ENCODE measurements at regions not wholly inside any gene's neighbourhood (a gene's known extent, or its start where the extent isn't known, plus 50 kb on each side); places are given as distances from the start of the nearest gene placed in this dataset.
"Not testable (repeated sequence)": the region's sequence is repeated elsewhere in the genome, so short reads cannot be mapped to it uniquely, and the experiment has no call there.

- ATAC-seq, result no peak
- no peaks in the 10 kb centered on the region for H3K9me3 Mint-ChIP-seq
Observed at GRCh38 chr2:190005513-190005912, 57.0 kb downstream of the MSTN start.

GRCh38 chr2:189999661-190000060, 62.9 kb downstream of the MSTN start:
- no peak for DNase-seq
- peaks cover 9% of the 10 kb centered on the region for H3K27me3 Mint-ChIP-seq
- peaks cover 19% of the 10 kb centered on the region for H3K9me3 Mint-ChIP-seq
- peaks cover 1% of the 10 kb centered on the region for H3K36me3 Mint-ChIP-seq (ENCODE audit: low read depth)
- no peak for ATAC-seq
- H3K4me3 Mint-ChIP-seq, result no peak overlapping the region
- no peaks in the 10 kb centered on the region for H3K4me1 Mint-ChIP-seq
- H3K27ac Mint-ChIP-seq, result no peak overlapping the region

More at GRCh38 chr2:190005513-190005912, 57.0 kb downstream of the MSTN start:
- DNase-seq, result no peak
- H3K27ac Mint-ChIP-seq, result no peak overlapping the region
- no peaks in the 10 kb centered on the region for H3K36me3 Mint-ChIP-seq (ENCODE audit: low read depth)
- peaks cover 3% of the 10 kb centered on the region for H3K27me3 Mint-ChIP-seq
- H3K4me1 Mint-ChIP-seq, result no peaks in the 10 kb centered on the region
- no peak overlapping the region for H3K4me3 Mint-ChIP-seq

DNA sequence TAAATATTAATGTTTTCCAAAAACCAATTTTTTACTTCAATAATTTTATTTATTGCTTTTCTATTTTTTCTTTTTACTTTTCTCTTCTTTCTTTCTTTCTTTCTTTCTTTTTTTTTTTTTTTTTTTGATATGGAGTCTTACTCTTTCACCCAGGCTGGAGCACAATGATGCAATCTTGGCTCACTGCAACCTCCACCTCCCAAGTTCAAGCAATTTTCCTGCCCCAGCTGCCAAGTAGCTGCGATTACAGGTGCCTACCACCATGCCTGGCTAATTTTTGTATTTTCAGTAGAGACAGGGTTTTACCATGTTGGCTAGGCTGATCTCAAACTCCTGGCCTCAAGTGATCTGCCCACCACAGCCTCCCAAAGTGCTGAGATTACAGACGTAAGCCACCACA, 63.9 kb downstream of the MSTN start:
- ATAC-seq, DNase-seq: not testable (repeated sequence)
- peaks cover 22% of the 10 kb centered on the region for H3K9me3 Mint-ChIP-seq

DNA sequence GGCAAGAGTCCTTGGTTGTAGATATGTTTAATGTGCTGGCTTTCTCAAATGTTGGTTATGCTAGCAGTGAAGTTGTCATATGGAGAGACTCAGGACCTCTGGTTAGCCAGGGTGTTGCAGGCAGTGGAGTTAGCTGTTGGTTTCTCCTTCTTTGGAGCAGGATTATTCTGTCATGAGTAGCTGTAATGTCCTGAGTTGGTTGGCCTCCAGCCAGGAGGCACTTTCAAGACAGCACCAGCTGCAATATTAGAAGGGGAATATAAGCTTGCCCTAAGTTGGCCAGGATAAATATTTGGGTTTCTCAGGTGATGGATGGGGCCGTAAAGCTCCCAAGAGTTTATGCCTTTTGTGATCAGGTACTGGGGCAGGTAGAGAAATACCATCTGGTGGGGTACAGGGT, 65.5 kb downstream of the MSTN start:
- Mint-ChIP-seq H3K4me1 (no peaks in the 10 kb centered on the region), H3K36me3 (ENCODE audit: low read depth) (peaks cover 1% of the 10 kb centered on the region), H3K4me3 (no peak overlapping the region), H3K27ac (no peak overlapping the region), H3K9me3 (peaks cover 22% of the 10 kb centered on the region), H3K27me3 (peaks cover 8% of the 10 kb centered on the region)
- DNase-seq (no peak), ATAC-seq (no peak)

More for the DNA sequence above, 63.9 kb downstream of the MSTN start:
- not testable (repeated sequence) for H3K36me3 Mint-ChIP-seq (ENCODE audit: low read depth); H3K4me1 Mint-ChIP-seq; H3K27ac Mint-ChIP-seq; H3K4me3 Mint-ChIP-seq; H3K27me3 Mint-ChIP-seq

DNA sequence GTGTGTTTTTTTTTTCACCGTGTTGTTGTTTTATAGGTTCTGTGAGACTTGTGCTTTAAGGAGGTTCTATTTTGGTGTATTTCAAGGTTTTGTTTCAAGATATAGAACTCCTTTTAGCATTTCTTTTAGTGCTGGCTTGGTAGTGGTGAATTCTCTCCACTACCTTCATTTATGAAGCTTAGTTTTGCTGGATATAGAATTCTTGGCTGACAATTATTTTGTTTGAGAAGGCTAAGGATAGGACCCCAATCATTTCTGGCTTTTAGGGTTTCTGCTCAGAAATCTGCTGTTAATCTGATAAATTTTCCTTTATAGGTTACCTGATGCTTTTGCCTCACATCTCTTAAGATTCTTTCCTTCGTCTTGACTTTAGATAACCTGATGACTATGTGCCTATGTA, 66.8 kb downstream of the MSTN start:
- DNase-seq, result no peak
- Mint-ChIP-seq H3K27me3 (peaks cover 8% of the 10 kb centered on the region), H3K27ac (no peak overlapping the region), H3K4me1 (no peaks in the 10 kb centered on the region), H3K4me3 (no peak overlapping the region), H3K9me3 (peaks cover 22% of the 10 kb centered on the region), H3K36me3 (ENCODE audit: low read depth) (peaks cover 1% of the 10 kb centered on the region)
- ATAC-seq, result no peak

DNA sequence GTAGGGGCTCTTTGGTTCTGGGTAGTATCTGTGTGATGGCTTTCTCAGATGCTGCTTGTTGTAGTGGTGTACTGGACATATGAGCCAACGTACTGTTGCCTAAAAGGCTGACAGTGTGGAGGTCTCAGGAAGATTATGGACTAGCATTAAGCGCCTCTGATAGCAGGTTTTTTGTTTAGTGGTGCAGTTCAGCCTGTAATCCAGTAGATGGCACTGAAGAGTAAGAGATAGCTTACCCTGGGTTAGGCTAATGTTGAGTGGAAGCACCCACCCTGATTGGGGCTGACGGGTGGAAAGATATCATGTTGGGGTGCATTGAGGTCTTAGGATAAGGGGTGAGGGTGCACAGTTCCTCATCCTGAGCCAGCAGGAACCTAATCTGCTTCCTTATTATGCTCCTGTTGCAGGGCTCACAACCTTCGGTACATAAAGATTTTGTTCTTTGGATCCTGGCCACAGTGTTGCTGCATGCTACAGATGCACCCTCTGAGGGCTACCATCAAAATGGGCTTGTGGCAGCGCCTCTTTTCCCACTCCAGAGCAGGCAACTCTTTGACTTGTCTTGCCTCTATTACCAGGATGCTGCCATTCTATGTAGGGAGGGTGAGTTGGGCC, 79.6 kb downstream of the MSTN start:
- ATAC-seq (no peak), DNase-seq (no peak)
- Mint-ChIP-seq H3K4me1 (no peaks in the 10 kb centered on the region), H3K4me3 (no peak overlapping the region), H3K27me3 (peaks cover 1% of the 10 kb centered on the region), H3K36me3 (ENCODE audit: low read depth) (peaks cover 2% of the 10 kb centered on the region), H3K27ac (no peak overlapping the region), H3K9me3 (peaks cover 41% of the 10 kb centered on the region)

- DNase-seq, result no peak
- ATAC-seq, result no peak
- peaks cover 2% of the 10 kb centered on the region for H3K36me3 Mint-ChIP-seq (ENCODE audit: low read depth)
- H3K9me3 Mint-ChIP-seq, result peaks cover 44% of the 10 kb centered on the region
- H3K27me3 Mint-ChIP-seq, result peaks cover 7% of the 10 kb centered on the region
- H3K27ac Mint-ChIP-seq, result no peak overlapping the region
- H3K4me1 Mint-ChIP-seq, result no peaks in the 10 kb centered on the region
- H3K4me3 Mint-ChIP-seq, result no peak overlapping the region
Observed at GRCh38 chr2:189982087-189982486, 80.4 kb downstream of the MSTN start.

DNA sequence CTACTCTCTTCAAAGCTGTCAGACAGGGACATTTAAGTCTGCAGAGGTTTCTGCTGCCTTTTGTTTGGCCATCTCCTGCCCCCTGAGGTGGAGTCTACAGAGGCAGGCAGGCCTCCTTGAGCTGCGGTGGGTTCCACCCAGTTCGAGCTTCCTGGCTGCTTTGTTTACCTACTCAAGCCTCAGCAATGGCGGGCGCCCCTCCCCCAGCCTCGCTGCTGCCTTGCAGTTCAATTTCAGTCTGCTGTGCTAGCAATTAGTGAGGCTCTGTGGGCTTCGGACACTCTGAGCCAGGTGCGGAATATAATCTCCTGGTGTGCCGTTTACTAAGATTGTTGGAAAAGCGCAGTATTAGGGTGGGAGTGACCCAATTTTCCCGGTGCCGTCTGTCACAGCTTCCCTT, 86.0 kb downstream of the MSTN start:
- not testable (repeated sequence) for H3K27ac Mint-ChIP-seq; H3K4me3 Mint-ChIP-seq; DNase-seq; H3K4me1 Mint-ChIP-seq; ATAC-seq; H3K27me3 Mint-ChIP-seq; H3K36me3 Mint-ChIP-seq (ENCODE audit: low read depth)
- H3K9me3 Mint-ChIP-seq, result peaks cover 15% of the 10 kb centered on the region

DNA sequence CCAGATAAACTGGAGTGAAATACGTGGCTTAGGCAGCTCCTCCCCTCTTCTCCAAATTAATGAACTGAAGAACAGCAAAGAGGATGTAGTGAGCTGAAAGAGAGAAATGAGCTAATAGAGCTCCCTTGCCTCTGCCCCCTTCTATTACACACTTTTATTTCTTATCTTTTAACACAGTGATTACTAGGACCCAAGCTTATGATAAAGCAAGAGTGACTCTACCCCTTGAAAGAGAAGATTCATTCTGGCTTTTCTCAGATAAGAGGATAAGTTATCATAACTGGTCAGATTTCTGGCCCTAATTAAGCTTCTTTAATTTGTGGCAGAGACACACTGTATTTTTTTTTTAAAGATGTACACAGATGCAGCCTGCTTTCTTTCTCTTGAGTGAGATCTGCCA, 102.2 kb downstream of the MSTN start:
- H3K27me3 Mint-ChIP-seq, result peaks cover 2% of the 10 kb centered on the region
- no peaks in the 10 kb centered on the region for H3K9me3 Mint-ChIP-seq

GRCh38 chr2:189959450-189959849, 103.1 kb downstream of the MSTN start:
- no peaks in the 10 kb centered on the region for H3K9me3 Mint-ChIP-seq
- H3K27me3 Mint-ChIP-seq, result peaks cover 2% of the 10 kb centered on the region
- no peaks in the 10 kb centered on the region for H3K4me1 Mint-ChIP-seq
- DNase-seq, result no peak
- H3K36me3 Mint-ChIP-seq (ENCODE audit: low read depth), result no peaks in the 10 kb centered on the region
- H3K4me3 Mint-ChIP-seq, result no peak overlapping the region
- no peak for ATAC-seq
- no peak overlapping the region for H3K27ac Mint-ChIP-seq

More for the DNA sequence above, 102.2 kb downstream of the MSTN start:
- no peak for DNase-seq
- Mint-ChIP-seq H3K27ac (no peak overlapping the region), H3K4me1 (no peaks in the 10 kb centered on the region), H3K36me3 (ENCODE audit: low read depth) (no peaks in the 10 kb centered on the region), H3K4me3 (no peak overlapping the region)
- no peak for ATAC-seq

GRCh38 chr2:189954989-189955388, 107.5 kb downstream of the MSTN start:
- no peaks in the 10 kb centered on the region for H3K36me3 Mint-ChIP-seq (ENCODE audit: low read depth)
- H3K4me3 Mint-ChIP-seq, result no peak overlapping the region
- DNase-seq (no peak), ATAC-seq (no peak)
- H3K9me3 Mint-ChIP-seq, result no peaks in the 10 kb centered on the region
- H3K27ac Mint-ChIP-seq, result no peak overlapping the region
- H3K27me3 Mint-ChIP-seq, result peaks cover 2% of the 10 kb centered on the region
- peaks cover 7% of the 10 kb centered on the region for H3K4me1 Mint-ChIP-seq

GRCh38 chr2:189952536-189953109, 109.9 kb downstream of the MSTN start:
- no peaks in the 10 kb centered on the region for H3K36me3 Mint-ChIP-seq (ENCODE audit: low read depth)
- H3K27ac Mint-ChIP-seq, result no peak overlapping the region
- ATAC-seq, result no peak
- no peaks in the 10 kb centered on the region for H3K9me3 Mint-ChIP-seq
- H3K4me3 Mint-ChIP-seq, result no peak overlapping the region
- peaks cover 7% of the 10 kb centered on the region for H3K4me1 Mint-ChIP-seq
- DNase-seq, result no peak
- H3K27me3 Mint-ChIP-seq, result no peaks in the 10 kb centered on the region

DNA sequence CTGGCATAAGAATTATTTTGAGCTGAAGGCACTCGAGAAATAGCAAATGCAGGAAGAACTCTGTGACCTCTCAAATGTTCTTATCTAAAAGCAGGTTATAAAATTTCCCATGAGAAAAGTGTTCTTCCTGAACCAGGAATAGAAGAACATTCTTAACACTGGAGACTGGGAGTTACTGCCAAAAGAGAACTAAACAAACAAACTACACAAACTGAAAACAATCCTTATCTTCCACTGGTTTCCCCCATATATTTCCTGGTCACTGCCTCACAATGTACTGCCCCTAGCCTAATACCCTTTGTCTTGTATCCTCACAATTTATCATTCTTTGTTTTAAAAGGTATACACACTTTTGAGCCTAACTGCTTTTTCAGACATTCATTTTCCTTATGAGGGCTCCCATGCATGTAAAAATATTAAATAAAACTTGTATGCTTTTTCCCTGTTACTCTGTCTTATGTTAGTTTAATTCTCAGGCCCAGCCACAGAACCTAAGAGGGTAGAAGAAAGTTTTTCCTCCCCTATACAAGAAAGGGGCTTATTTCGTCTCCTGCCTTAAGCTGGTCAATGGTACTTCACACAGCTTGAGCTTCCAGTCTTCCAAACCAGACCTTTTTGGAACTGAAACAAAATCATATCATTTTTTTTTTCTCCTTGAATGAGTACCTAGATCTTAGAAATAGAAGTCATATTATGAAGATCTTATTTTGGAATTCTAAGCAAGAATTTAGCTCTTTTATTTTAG, 110.6 kb downstream of the MSTN start:
- DNase-seq, result no peak
- H3K27ac Mint-ChIP-seq, result peak overlapping the region; percentile 5
- no peak overlapping the region for H3K4me3 Mint-ChIP-seq
- ATAC-seq, result no peak
- no peaks in the 10 kb centered on the region for H3K9me3 Mint-ChIP-seq
- H3K36me3 Mint-ChIP-seq (ENCODE audit: low read depth), result no peaks in the 10 kb centered on the region
- no peaks in the 10 kb centered on the region for H3K27me3 Mint-ChIP-seq
- peaks cover 7% of the 10 kb centered on the region for H3K4me1 Mint-ChIP-seq

DNA sequence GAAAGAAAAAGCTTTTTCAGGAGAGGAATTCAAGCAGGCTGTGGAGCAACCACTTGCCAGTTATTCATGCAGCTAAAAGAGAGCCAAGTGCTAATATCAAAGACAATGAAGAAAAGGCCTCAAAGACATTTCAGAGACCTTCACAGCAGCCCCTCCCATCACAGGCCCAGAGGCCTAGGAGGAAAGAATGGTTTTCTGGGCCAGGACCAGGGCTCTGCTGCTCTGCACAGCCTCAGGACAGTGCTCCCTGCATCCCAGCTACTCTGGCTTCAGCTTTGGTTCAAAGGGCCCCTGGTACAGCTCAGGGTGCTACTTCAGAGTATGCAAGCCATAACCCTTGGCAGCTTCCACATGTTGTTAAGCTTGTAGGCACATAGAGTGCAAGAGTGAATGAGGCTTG, 119.5 kb downstream of the MSTN start:
- peaks cover 2% of the 10 kb centered on the region for H3K36me3 Mint-ChIP-seq (ENCODE audit: low read depth)
- no peaks in the 10 kb centered on the region for H3K4me1 Mint-ChIP-seq
- no peak overlapping the region for H3K4me3 Mint-ChIP-seq
- DNase-seq (no peak), ATAC-seq (no peak)
- H3K27ac Mint-ChIP-seq, result no peak overlapping the region
- H3K9me3 Mint-ChIP-seq, result peaks cover 44% of the 10 kb centered on the region
- H3K27me3 Mint-ChIP-seq, result no peaks in the 10 kb centered on the region

GRCh38 chr2:189940913-189941312, 121.6 kb downstream of the MSTN start:
- Mint-ChIP-seq H3K4me1 (no peaks in the 10 kb centered on the region), H3K4me3 (no peak overlapping the region), H3K27ac (no peak overlapping the region), H3K9me3 (peaks cover 44% of the 10 kb centered on the region), H3K36me3 (ENCODE audit: low read depth) (peaks cover 2% of the 10 kb centered on the region), H3K27me3 (no peaks in the 10 kb centered on the region)
- ATAC-seq (no peak), DNase-seq (no peak)

All from activated naive CD8-positive, alpha-beta T cell treated with anti-CD3 and anti-CD28 coated beads, Interleukin-2, amount 50 U/mL, for 24 hours (primary cell).